Caco-2 (cell line): ENCODE measurements at regions not wholly inside any gene's neighbourhood (a gene's known extent, or its start where the extent isn't known, plus 50 kb on each side); places are given as distances from the start of the nearest gene placed in this dataset.

Experiments
- BruUV-seq: library from RNA; stranded (reverse); fragments of 400-500 nt; replicated peaks from 2 replicates; lab custom pipeline; 2021; lab: Mats Ljungman, UMichigan
- CTCF ChIA-PET: fragments of 300-600 bp; sonication (Branson Sonifier 250); formaldehyde crosslinking; loops from one replicate; lab custom pipeline; 2022; ENCODE audit warnings: antibody characterized with exemption; lab: Charles Lee
- POLR2A ChIA-PET: fragments of 300-600 bp; sonication (Branson Sonifier 250); formaldehyde crosslinking; loops from one replicate; lab custom pipeline; 2022; ENCODE audit warnings: antibody characterized with exemption; lab: Charles Lee
- DNase-seq, 2 experiments: peaks; one replicate each; pipeline versions ENCODE4 v3.0.0 to v3.0.0-alpha.2; 2020 to 2022
- H3K27me3 ChIP-seq: replicated peaks from 2 replicates; pipeline ENCODE4 v1.6.0; 2011; ENCODE audit warnings: low read length; ENCODE audit not compliant: control insufficient read depth, insufficient read depth
- H3K36me3 ChIP-seq: 2 replicates; pipeline ENCODE4 v1.5.1; 2011; ENCODE audit warnings: low read length; ENCODE audit not compliant: control insufficient read depth, insufficient read depth
- H3K4me1 ChIP-seq: fragments of 250-450 bp; sonication (Bioruptor Pico); 2 replicates; pipeline ENCODE4 v1.5.1; 2020; ENCODE audit warnings: mild to moderate bottlenecking
- H3K4me3 ChIP-seq: 2 replicates; pipeline ENCODE4 v1.5.1; 2011; ENCODE audit warnings: low read depth, mild to moderate bottlenecking, control low read depth, low read length
- H3K9me3 ChIP-seq: fragments of 250-450 bp; sonication (Bioruptor Pico); 2 replicates; pipeline ENCODE4 v1.5.1; 2020; ENCODE audit warnings: mild to moderate bottlenecking, moderate library complexity
- H3K27ac Mint-ChIP-seq: one replicate; pipeline ENCODE4 v1.8.0; 2022; ENCODE audit warnings: mixed read lengths; ENCODE audit not compliant: unreplicated experiment
- H3K27me3 Mint-ChIP-seq: one replicate; pipeline ENCODE4 v1.8.0; 2022; ENCODE audit warnings: mixed read lengths; ENCODE audit not compliant: insufficient read depth, unreplicated experiment
- H3K36me3 Mint-ChIP-seq: one replicate; pipeline ENCODE4 v1.8.0; 2022; ENCODE audit warnings: mild to moderate bottlenecking, mixed read lengths; ENCODE audit not compliant: insufficient read depth, unreplicated experiment
- H3K4me1 Mint-ChIP-seq: one replicate; pipeline ENCODE4 v1.8.0; 2022; ENCODE audit warnings: low read depth, mixed read lengths; ENCODE audit not compliant: unreplicated experiment
- H3K4me3 Mint-ChIP-seq: one replicate; pipeline ENCODE4 v1.8.0; 2022; ENCODE audit warnings: mild to moderate bottlenecking, moderate library complexity, mixed read lengths; ENCODE audit not compliant: unreplicated experiment
- H3K9me3 Mint-ChIP-seq: one replicate; pipeline ENCODE4 v1.8.0; 2022; ENCODE audit warnings: mixed read lengths; ENCODE audit not compliant: unreplicated experiment
- intact Hi-C: fragments of 100-400 bp; cut with micrococcal nuclease; formaldehyde crosslinking; loops from one replicate; pipeline ENCODE4 v1.10.0; 2022; ENCODE audit not compliant: unreplicated experiment
- TF ChIP-seq, protein P1 (sequence below), 2 experiments: fragments of 200-600 bp in 1 of 2; IDR thresholded peaks; 1 replicate in 1 of 2; 2 replicates in 1 of 2; pipeline versions ENCODE4 v1.5.1 to v1.8.0; 2011 to 2022; ENCODE audit warnings: antibody characterized with exemption in 1 of 2, control low read depth in 1 of 2, inconsistent platforms in 1 of 2, low read depth in 1 of 2, low read length in 1 of 2, mild to moderate bottlenecking in 1 of 2, moderate library complexity in 1 of 2; ENCODE audit not compliant: insufficient read depth in 1 of 2, severe bottlenecking in 1 of 2, unreplicated experiment in 1 of 2

DNA sequence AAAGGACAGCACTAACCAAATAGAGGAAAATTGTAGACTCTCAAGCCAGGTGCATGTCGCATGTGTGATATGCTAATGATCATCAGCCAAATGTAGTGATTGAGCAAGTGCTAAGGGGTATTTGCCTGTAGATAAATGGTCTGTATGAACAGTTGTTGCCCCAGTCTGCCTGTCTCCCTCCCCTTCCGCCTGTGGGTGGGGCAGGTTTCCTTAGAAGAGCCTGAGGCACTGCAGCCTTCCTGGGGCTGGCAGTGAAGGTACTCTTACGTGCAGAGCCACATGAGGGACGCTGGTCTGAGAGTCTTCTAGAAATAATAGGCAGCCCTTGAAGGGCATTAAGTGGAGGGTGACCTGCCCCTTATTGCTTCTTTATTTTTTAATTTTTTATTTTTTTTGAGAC lies 152.1 kb downstream of the SNX10 start:
- Histone ChIP-seq H3K9me3 (no peaks in the 10 kb centered on the region), H3K36me3 (no peaks in the 10 kb centered on the region), H3K4me1 (no peaks in the 10 kb centered on the region), H3K4me3 (no peak overlapping the region), H3K27me3 (no peaks in the 10 kb centered on the region)
- Mint-ChIP-seq H3K36me3 (no peaks in the 10 kb centered on the region), H3K9me3 (no peaks in the 10 kb centered on the region), H3K4me1 (no peaks in the 10 kb centered on the region), H3K27ac (no peak overlapping the region), H3K27me3 (peaks cover 4% of the 10 kb centered on the region), H3K4me3 (no peak overlapping the region)
- no TSS peak for BruUV-seq
- no peak for DNase-seq
- TF ChIP-seq, protein P1, sequence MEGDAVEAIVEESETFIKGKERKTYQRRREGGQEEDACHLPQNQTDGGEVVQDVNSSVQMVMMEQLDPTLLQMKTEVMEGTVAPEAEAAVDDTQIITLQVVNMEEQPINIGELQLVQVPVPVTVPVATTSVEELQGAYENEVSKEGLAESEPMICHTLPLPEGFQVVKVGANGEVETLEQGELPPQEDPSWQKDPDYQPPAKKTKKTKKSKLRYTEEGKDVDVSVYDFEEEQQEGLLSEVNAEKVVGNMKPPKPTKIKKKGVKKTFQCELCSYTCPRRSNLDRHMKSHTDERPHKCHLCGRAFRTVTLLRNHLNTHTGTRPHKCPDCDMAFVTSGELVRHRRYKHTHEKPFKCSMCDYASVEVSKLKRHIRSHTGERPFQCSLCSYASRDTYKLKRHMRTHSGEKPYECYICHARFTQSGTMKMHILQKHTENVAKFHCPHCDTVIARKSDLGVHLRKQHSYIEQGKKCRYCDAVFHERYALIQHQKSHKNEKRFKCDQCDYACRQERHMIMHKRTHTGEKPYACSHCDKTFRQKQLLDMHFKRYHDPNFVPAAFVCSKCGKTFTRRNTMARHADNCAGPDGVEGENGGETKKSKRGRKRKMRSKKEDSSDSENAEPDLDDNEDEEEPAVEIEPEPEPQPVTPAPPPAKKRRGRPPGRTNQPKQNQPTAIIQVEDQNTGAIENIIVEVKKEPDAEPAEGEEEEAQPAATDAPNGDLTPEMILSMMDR (IDR thresholded peaks at IDR 0.05; ENCODE audit: insufficient read depth in 1 of 2, low read depth in 1 of 2, low read length in 1 of 2, severe bottlenecking in 1 of 2, unreplicated experiment in 1 of 2): no peak
- CTCF ChIA-PET: no interaction called here
- intact Hi-C loops: no loop called here
- POLR2A ChIA-PET: no interaction called here

DNA sequence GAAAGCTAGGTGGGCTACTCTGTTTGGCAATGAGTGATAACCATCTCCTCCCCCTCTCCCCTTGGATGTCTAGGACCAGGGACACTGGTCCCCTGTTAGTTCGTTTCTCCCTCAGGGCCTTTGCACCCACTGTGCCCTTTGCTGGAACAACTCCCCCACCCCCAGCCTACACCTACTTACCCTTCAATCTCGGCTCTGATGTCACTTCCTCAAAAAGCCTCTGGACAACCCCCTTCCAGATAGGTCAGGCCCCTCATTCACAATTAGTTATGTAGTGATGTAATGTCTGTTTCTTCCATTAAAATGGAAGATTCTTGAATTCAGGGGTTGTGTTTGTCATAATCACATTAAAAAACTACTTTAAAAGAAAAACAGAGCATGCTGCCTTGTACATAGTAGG lies 152.9 kb downstream of the SNX10 start:
- TF ChIP-seq, protein P1 (IDR thresholded peaks at IDR 0.05; ENCODE audit: insufficient read depth in 1 of 2, low read depth in 1 of 2, low read length in 1 of 2, severe bottlenecking in 1 of 2, unreplicated experiment in 1 of 2): no peak
- Histone ChIP-seq H3K27me3 (peaks cover 1% of the 10 kb centered on the region; the same call in 1 of the 2 replicates), H3K36me3 (no peaks in the 10 kb centered on the region), H3K4me3 (no peak overlapping the region), H3K9me3 (no peaks in the 10 kb centered on the region), H3K4me1 (no peaks in the 10 kb centered on the region)
- no peak overlapping the region for H3K27ac Mint-ChIP-seq
- no peak overlapping the region for H3K4me3 Mint-ChIP-seq
- no TSS peak for BruUV-seq
- CTCF ChIA-PET: no interaction called here
- peaks cover under 1% of the 10 kb centered on the region for H3K4me1 Mint-ChIP-seq
- no peak for DNase-seq
- H3K9me3 Mint-ChIP-seq: no peaks in the 10 kb centered on the region
- H3K27me3 Mint-ChIP-seq: peaks cover 4% of the 10 kb centered on the region
- intact Hi-C loops: no loop called here
- POLR2A ChIA-PET: no interaction called here
- no peaks in the 10 kb centered on the region for H3K36me3 Mint-ChIP-seq

DNA sequence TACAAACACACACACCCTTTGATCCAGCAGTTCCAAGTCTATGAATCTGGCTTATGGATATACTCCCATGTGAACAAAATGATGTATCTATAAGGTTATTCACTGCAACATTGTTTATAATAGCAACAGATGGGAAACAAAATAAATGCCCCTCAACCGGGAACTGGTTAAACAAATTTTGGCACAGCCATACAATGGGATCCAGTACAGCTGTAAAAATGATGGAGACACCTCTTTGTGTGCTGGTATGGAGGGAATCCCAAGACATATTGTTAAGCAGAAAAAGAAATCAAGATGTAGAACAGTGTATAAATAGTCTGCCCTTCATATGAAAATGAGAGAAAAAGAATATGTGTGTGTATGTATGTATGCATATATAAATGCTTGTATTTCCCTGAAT lies 155.5 kb downstream of the SNX10 start:
- ChIA-PET POLR2A (no interaction called here), CTCF (no interaction called here)
- Histone ChIP-seq H3K27me3 (peaks cover 1% of the 10 kb centered on the region; the same call in 1 of the 2 replicates), H3K4me1 (no peaks in the 10 kb centered on the region), H3K9me3 (no peaks in the 10 kb centered on the region), H3K36me3 (no peaks in the 10 kb centered on the region), H3K4me3 (no peak overlapping the region)
- TF ChIP-seq, protein P1 (IDR thresholded peaks at IDR 0.05; ENCODE audit: insufficient read depth in 1 of 2, low read depth in 1 of 2, low read length in 1 of 2, severe bottlenecking in 1 of 2, unreplicated experiment in 1 of 2): no peak
- Mint-ChIP-seq H3K27ac (no peak overlapping the region), H3K27me3 (peaks cover 4% of the 10 kb centered on the region), H3K4me1 (peaks cover 6% of the 10 kb centered on the region), H3K36me3 (no peaks in the 10 kb centered on the region), H3K9me3 (no peaks in the 10 kb centered on the region), H3K4me3 (no peak overlapping the region)
- intact Hi-C loops: no loop called here
- BruUV-seq: no TSS peak
- DNase-seq: no peak
